COLO668 (cell line): ENCODE measurements at regions not wholly inside any gene's neighbourhood (a gene's known extent, or its start where the extent isn't known, plus 50 kb on each side); places are given as distances from the start of the nearest gene placed in this dataset.
"Not testable (repeated sequence)": the region's sequence is repeated elsewhere in the genome, so short reads cannot be mapped to it uniquely, and the experiment has no call there.

ENCODE experiments used
- DNase-seq: peaks from one replicate; lab custom pipeline; 2025; ENCODE audit not compliant: unreplicated experiment; lab: John Stamatoyannopoulos, UW

GRCh38 chr15:69597061-69597592 is 144.5 kb downstream of the RPLP1 start:
- no peak for DNase-seq

- DNase-seq = no peak
Observed at GRCh38 chr15:69599271-69599670, 146.7 kb downstream of the RPLP1 start.

- DNase-seq = no peak
Observed at GRCh38 chr15:69600556-69601085, 148.0 kb downstream of the RPLP1 start.

- DNase-seq = no peak
Observed at GRCh38 chr15:69601711-69602504, 149.3 kb downstream of the RPLP1 start.

GRCh38 chr15:69602921-69603320 is 150.3 kb downstream of the RPLP1 start:
- DNase-seq = no peak

GRCh38 chr15:69603369-69604071 is 150.9 kb downstream of the RPLP1 start:
- no peak for DNase-seq

GRCh38 chr15:69604072-69604411 is 151.4 kb downstream of the RPLP1 start:
- DNase-seq = peak; percentile 63

- DNase-seq = no peak
Observed at GRCh38 chr15:69606144-69606543, 153.5 kb downstream of the RPLP1 start.

- DNase-seq = no peak
Observed at GRCh38 chr15:69606921-69607500, 154.4 kb downstream of the RPLP1 start.

GRCh38 chr15:69608661-69609060 is 156.0 kb downstream of the RPLP1 start:
- DNase-seq = no peak

- no peak for DNase-seq
Observed at GRCh38 chr15:69609176-69609575, 156.6 kb downstream of the RPLP1 start.

- DNase-seq = no peak
Observed at GRCh38 chr15:69609776-69610175, 157.2 kb downstream of the RPLP1 start.

- DNase-seq = no peak
Observed at GRCh38 chr15:69610277-69610676, 157.7 kb downstream of the RPLP1 start.

- no peak for DNase-seq
Observed at GRCh38 chr15:69610858-69611257, 158.2 kb downstream of the RPLP1 start.

GRCh38 chr15:69612112-69612511 is 159.5 kb downstream of the RPLP1 start:
- DNase-seq = peak; percentile 65

- DNase-seq = no peak
Observed at GRCh38 chr15:69613182-69613581, 160.6 kb downstream of the RPLP1 start.

GRCh38 chr15:69613988-69614387 is 161.4 kb downstream of the RPLP1 start:
- DNase-seq = no peak

GRCh38 chr15:69615736-69616135 is 163.1 kb downstream of the RPLP1 start:
- DNase-seq = no peak

GRCh38 chr15:69616558-69616957 is 163.9 kb downstream of the RPLP1 start:
- no peak for DNase-seq

- DNase-seq = not testable (repeated sequence)
Observed at GRCh38 chr15:69617144-69617543, 164.5 kb downstream of the RPLP1 start.

GRCh38 chr15:69623392-69624154 is 171.0 kb downstream of the RPLP1 start:
- DNase-seq = no peak
